ENCODE measurements at regions not wholly inside any gene's neighbourhood (a gene's known extent, or its start where the extent isn't known, plus 50 kb on each side); places are given as distances from the start of the nearest gene placed in this dataset.

GRCh38 chr1:219042769-219043168 is 130.9 kb upstream of the LYPLAL1 start:
- CTCF ChIA-PET, result no interaction called here
- H3K36me3 Mint-ChIP-seq (ENCODE audit: insufficient read depth, unreplicated experiment), result no peaks in the 10 kb centered on the region
- peaks cover 24% of the 10 kb centered on the region for H3K4me1 Mint-ChIP-seq (ENCODE audit: low read depth, unreplicated experiment)
- no TSS peak for BruUV-seq (replicated peaks)
- no peak for DNase-seq
- no peak overlapping the region for H3K4me3 Mint-ChIP-seq (ENCODE audit: low read depth, unreplicated experiment)
- H3K27ac Mint-ChIP-seq (ENCODE audit: unreplicated experiment), result no peak overlapping the region
- no peak for TF ChIP-seq CTCF (IDR thresholded peaks at IDR 0.05; ENCODE audit: unreplicated experiment)
- intact Hi-C loops (cut with micrococcal nuclease; ENCODE audit: unreplicated experiment), result no loop called here
- no peaks in the 10 kb centered on the region for H3K9me3 Mint-ChIP-seq (ENCODE audit: low read depth, unreplicated experiment)
- H3K27me3 Mint-ChIP-seq (ENCODE audit: unreplicated experiment), result no peaks in the 10 kb centered on the region

GRCh38 chr1:219045246-219045645 is 128.4 kb upstream of the LYPLAL1 start:
- peaks cover 2% of the 10 kb centered on the region for H3K9me3 Mint-ChIP-seq (ENCODE audit: low read depth, unreplicated experiment)
- H3K4me3 Mint-ChIP-seq (ENCODE audit: low read depth, unreplicated experiment), result no peak overlapping the region
- intact Hi-C loops (cut with micrococcal nuclease; ENCODE audit: unreplicated experiment), result no loop called here
- BruUV-seq (replicated peaks), result no TSS peak
- H3K27ac Mint-ChIP-seq (ENCODE audit: unreplicated experiment), result no peak overlapping the region
- no peak for TF ChIP-seq CTCF (IDR thresholded peaks at IDR 0.05; ENCODE audit: unreplicated experiment)
- DNase-seq, result no peak
- no peaks in the 10 kb centered on the region for H3K27me3 Mint-ChIP-seq (ENCODE audit: unreplicated experiment)
- no peaks in the 10 kb centered on the region for H3K36me3 Mint-ChIP-seq (ENCODE audit: insufficient read depth, unreplicated experiment)
- peaks cover 24% of the 10 kb centered on the region for H3K4me1 Mint-ChIP-seq (ENCODE audit: low read depth, unreplicated experiment)
- CTCF ChIA-PET, result no interaction called here

GRCh38 chr1:219049501-219049900 is 124.2 kb upstream of the LYPLAL1 start:
- no peak for TF ChIP-seq CTCF (IDR thresholded peaks at IDR 0.05; ENCODE audit: unreplicated experiment)
- no TSS peak for BruUV-seq (replicated peaks)
- no peak for DNase-seq
- Mint-ChIP-seq H3K27ac (ENCODE audit: unreplicated experiment) (no peak overlapping the region), H3K4me1 (ENCODE audit: low read depth, unreplicated experiment) (no peaks in the 10 kb centered on the region), H3K36me3 (ENCODE audit: insufficient read depth, unreplicated experiment) (no peaks in the 10 kb centered on the region), H3K9me3 (ENCODE audit: low read depth, unreplicated experiment) (peaks cover 2% of the 10 kb centered on the region), H3K4me3 (ENCODE audit: low read depth, unreplicated experiment) (no peak overlapping the region), H3K27me3 (ENCODE audit: unreplicated experiment) (no peaks in the 10 kb centered on the region)
- CTCF ChIA-PET, result no interaction called here
- intact Hi-C loops (cut with micrococcal nuclease; ENCODE audit: unreplicated experiment), result no loop called here

GRCh38 chr1:219050086-219050821 is 123.4 kb upstream of the LYPLAL1 start:
- TF ChIP-seq CTCF (IDR thresholded peaks at IDR 0.05; ENCODE audit: unreplicated experiment), result no peak
- CTCF ChIA-PET, result no interaction called here
- H3K27ac Mint-ChIP-seq (ENCODE audit: unreplicated experiment), result no peak overlapping the region

More at GRCh38 chr1:219050086-219050821, 123.4 kb upstream of the LYPLAL1 start:
- intact Hi-C loops (cut with micrococcal nuclease; ENCODE audit: unreplicated experiment), result no loop called here
- H3K9me3 Mint-ChIP-seq (ENCODE audit: low read depth, unreplicated experiment), result peaks cover 2% of the 10 kb centered on the region
- H3K36me3 Mint-ChIP-seq (ENCODE audit: insufficient read depth, unreplicated experiment), result no peaks in the 10 kb centered on the region
- BruUV-seq (replicated peaks), result no TSS peak
- H3K4me3 Mint-ChIP-seq (ENCODE audit: low read depth, unreplicated experiment), result no peak overlapping the region
- H3K27me3 Mint-ChIP-seq (ENCODE audit: unreplicated experiment), result no peaks in the 10 kb centered on the region
- DNase-seq, result no peak
- no peaks in the 10 kb centered on the region for H3K4me1 Mint-ChIP-seq (ENCODE audit: low read depth, unreplicated experiment)
